ENCODE measurements at regions not wholly inside any gene's neighbourhood (a gene's known extent, or its start where the extent isn't known, plus 50 kb on each side); places are given as distances from the start of the nearest gene placed in this dataset.

- DNase-seq (ENCODE audit: low read depth, low spot score), result no peak
- Histone ChIP-seq H3K9me3 (replicated peaks; ENCODE audit: control insufficient read depth, insufficient read depth, low read length) (no peaks in the 10 kb centered on the region), H2AFZ (ENCODE audit: low read depth, low read length) (no peak overlapping the region), H3K4me1 (ENCODE audit: control insufficient read depth, extremely low read depth, insufficient read depth, low read length) (no peaks in the 10 kb centered on the region), H3K4me2 (ENCODE audit: insufficient read depth, low read length) (no peak overlapping the region), H3K9me1 (replicated peaks; ENCODE audit: control insufficient read depth, extremely low read depth, insufficient read depth, low read length) (no peaks in the 10 kb centered on the region), H3K27me3 (ENCODE audit: control insufficient read depth in 2 of 2, insufficient read depth in 2 of 2, low read length in 2 of 2) (no peaks in the 10 kb centered on the region), H3K27ac (ENCODE audit: insufficient read depth, low read depth, low read length) (no peak overlapping the region), H4K20me1 (replicated peaks; ENCODE audit: control insufficient read depth, extremely low read depth, insufficient read depth, low read length) (no peaks in the 10 kb centered on the region), H3K79me2 (ENCODE audit: control insufficient read depth, insufficient read depth, low read length) (no peaks in the 10 kb centered on the region), H3K4me3 (replicated peaks in 1 of 3; ENCODE audit: insufficient read depth in 1 of 3, low read depth in 1 of 3, low read length in 3 of 3) (no peak overlapping the region), H3K36me3 (ENCODE audit: control insufficient read depth in 2 of 2, extremely low read depth in 1 of 2, insufficient read depth in 2 of 2, low read length in 2 of 2) (no peaks in the 10 kb centered on the region), H3K9ac (replicated peaks; ENCODE audit: extremely low read depth, insufficient read depth, low read length) (no peak overlapping the region)
- intact Hi-C loops (cut with micrococcal nuclease) (no loop called here), dilution Hi-C loops (cut with MboI; ENCODE audit: extremely low pct_ligation_motif_present, low sequenced_read_pairs) (no loop called here)
- FAIRE-seq, result no peak
- ChIA-PET CTCF (no interaction called here), POLR2A (no interaction called here)
- TF ChIP-seq POLR2AphosphoS5 (IDR thresholded peaks at IDR 0.05; ENCODE audit: insufficient read depth, low read depth, low read length), result no peak
- TF ChIP-seq MYC (IDR thresholded peaks at IDR 0.05; ENCODE audit: low read depth, low read length), result no peak
- no TSS peak for BruUV-seq (replicated peaks)
These were observed 425.2 kb downstream of the HACE1 start for GRCh38 chr6:104434519-104434918.

GRCh38 chr6:104431096-104431495 lies 428.6 kb downstream of the HACE1 start:
- no peak for FAIRE-seq
- Histone ChIP-seq H4K20me1 (replicated peaks; ENCODE audit: control insufficient read depth, extremely low read depth, insufficient read depth, low read length) (no peaks in the 10 kb centered on the region), H3K27ac (ENCODE audit: insufficient read depth, low read depth, low read length) (no peak overlapping the region), H3K9me1 (replicated peaks; ENCODE audit: control insufficient read depth, extremely low read depth, insufficient read depth, low read length) (no peaks in the 10 kb centered on the region), H3K9ac (replicated peaks; ENCODE audit: extremely low read depth, insufficient read depth, low read length) (no peak overlapping the region), H3K4me2 (ENCODE audit: insufficient read depth, low read length) (no peak overlapping the region), H3K4me1 (ENCODE audit: control insufficient read depth, extremely low read depth, insufficient read depth, low read length) (no peaks in the 10 kb centered on the region), H3K27me3 (ENCODE audit: control insufficient read depth in 2 of 2, insufficient read depth in 2 of 2, low read length in 2 of 2) (no peaks in the 10 kb centered on the region), H3K36me3 (ENCODE audit: control insufficient read depth in 2 of 2, extremely low read depth in 1 of 2, insufficient read depth in 2 of 2, low read length in 2 of 2) (no peaks in the 10 kb centered on the region), H2AFZ (ENCODE audit: low read depth, low read length) (no peak overlapping the region), H3K4me3 (replicated peaks in 1 of 3; ENCODE audit: insufficient read depth in 1 of 3, low read depth in 1 of 3, low read length in 3 of 3) (no peak overlapping the region), H3K79me2 (ENCODE audit: control insufficient read depth, insufficient read depth, low read length) (no peaks in the 10 kb centered on the region), H3K9me3 (replicated peaks; ENCODE audit: control insufficient read depth, insufficient read depth, low read length) (no peaks in the 10 kb centered on the region)
- no TSS peak for BruUV-seq (replicated peaks)
- dilution Hi-C loops (cut with MboI; ENCODE audit: extremely low pct_ligation_motif_present, low sequenced_read_pairs) (no loop called here), intact Hi-C loops (cut with micrococcal nuclease) (no loop called here)
- DNase-seq (ENCODE audit: low read depth, low spot score), result no peak
- TF ChIP-seq MYC (IDR thresholded peaks at IDR 0.05; ENCODE audit: low read depth, low read length) (no peak), GATA2 (IDR thresholded peaks at IDR 0.05; ENCODE audit: insufficient read depth, insufficient read length, low read depth, low read length) (no peak), JUN (IDR thresholded peaks at IDR 0.05; ENCODE audit: borderline replicate concordance, insufficient read depth, insufficient read length, low read depth) (no peak), POLR2AphosphoS5 (IDR thresholded peaks at IDR 0.05; ENCODE audit: insufficient read depth, low read depth, low read length) (no peak), CTCF (IDR thresholded peaks at IDR 0.05; ENCODE audit: extremely low read depth in 1 of 2, insufficient read depth in 1 of 2, low read depth in 1 of 2, low read length in 2 of 2) (no peak), POLR2A (IDR thresholded peaks at IDR 0.05; ENCODE audit: low read depth, low read length) (no peak), EZH2 (IDR thresholded peaks at IDR 0.05; ENCODE audit: borderline replicate concordance, low read depth, low read length, severe bottlenecking) (no peak), MAX (IDR thresholded peaks at IDR 0.05; ENCODE audit: insufficient read depth, insufficient read length) (no peak)
- ChIA-PET CTCF (no interaction called here), POLR2A (no interaction called here)

Data from endothelial cell of umbilical vein (primary cell).